C4-2B (cell line): ENCODE measurements at regions not wholly inside any gene's neighbourhood (a gene's known extent, or its start where the extent isn't known, plus 50 kb on each side); places are given as distances from the start of the nearest gene placed in this dataset.

Experiments
- H3K27ac ChIP-seq: fragments of 450-650 bp; 2 replicates; pipeline ENCODE4 v1.5.1; 2017
- CTCF ChIP-seq: fragments of 450-650 bp; conservative IDR thresholded peaks from 2 replicates; pipeline ENCODE4 v1.5.1; 2017; ENCODE audit warnings: mild to moderate bottlenecking
- ZFX ChIP-seq: fragments of 450-650 bp; IDR thresholded peaks from 2 replicates; pipeline ENCODE4 v1.6.1; 2017

- TF ChIP-seq CTCF, result no peak
- TF ChIP-seq ZFX, result no peak
These were observed 118.4 kb downstream of the NR2F2 start for GRCh38 chr15:96448923-96449322.

GRCh38 chr15:96457841-96458240 lies 127.3 kb downstream of the NR2F2 start:
- no peak overlapping the region for H3K27ac ChIP-seq
- TF ChIP-seq ZFX (no peak), CTCF (no peak)

More at GRCh38 chr15:96448923-96449322, 118.4 kb downstream of the NR2F2 start:
- H3K27ac ChIP-seq, result no peak overlapping the region

DNA sequence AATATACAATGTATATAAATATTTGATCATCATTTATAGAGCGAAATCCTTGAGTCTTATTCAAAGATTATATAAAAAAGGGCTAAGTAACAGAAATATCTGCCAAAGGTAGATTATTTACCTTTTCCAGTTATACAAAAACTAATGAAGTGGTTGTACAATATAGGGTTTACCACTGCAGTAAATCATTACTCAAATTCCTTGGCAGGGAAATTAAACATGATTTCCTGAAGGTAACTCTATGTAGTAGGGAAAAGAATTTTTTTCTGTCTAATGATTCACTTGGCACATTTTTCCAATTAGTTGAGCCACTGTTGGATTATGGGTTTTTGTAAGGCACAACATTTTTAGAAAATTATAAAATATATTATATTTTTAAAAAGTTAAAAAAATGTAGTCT lies 129.6 kb downstream of the NR2F2 start:
- TF ChIP-seq CTCF, result no peak
- no peak overlapping the region for H3K27ac ChIP-seq

DNA sequence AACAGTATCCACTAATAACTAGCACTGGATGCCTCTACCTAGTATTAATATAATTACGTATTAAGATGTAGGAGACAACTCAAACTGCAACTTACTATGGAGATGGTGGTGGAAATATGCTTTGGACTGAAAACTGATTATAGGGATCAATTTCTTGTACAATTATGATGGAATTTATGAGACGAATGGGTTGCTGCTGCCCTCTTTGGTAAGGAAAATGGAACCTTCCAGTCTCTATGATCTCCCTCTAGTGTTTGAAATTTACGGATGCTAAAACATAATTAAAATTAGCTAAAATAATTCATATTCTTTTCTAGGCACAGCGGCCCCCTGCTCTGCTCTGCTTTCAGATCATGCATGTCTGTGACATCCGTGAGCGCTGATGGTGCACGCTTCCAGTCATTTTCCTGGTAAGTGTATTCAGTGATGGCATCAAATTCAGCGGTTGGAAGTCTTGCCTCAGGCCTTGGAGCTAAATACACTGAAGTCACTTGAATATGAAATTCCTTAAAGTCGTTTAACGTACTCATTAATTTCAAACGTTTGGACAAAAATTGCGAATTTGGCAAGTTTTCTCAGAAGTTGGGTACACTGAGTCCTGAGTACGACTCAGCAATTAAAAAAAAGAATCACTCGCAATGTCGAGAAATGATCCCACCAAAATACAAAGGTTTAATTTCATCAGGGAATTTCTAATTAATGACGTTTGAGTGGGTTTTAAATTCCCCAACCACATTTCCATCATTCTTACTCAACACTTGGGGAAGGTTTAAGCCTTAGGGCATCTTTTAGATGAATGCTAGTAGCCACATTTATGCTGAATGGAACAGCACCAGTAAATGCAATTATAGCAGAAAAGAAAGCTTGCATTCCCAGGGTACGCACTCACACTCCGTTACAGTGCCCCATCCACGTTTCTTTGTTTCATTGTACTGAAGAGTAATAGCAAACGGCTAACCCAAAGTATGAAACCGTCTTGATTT lies 132.6 kb downstream of the NR2F2 start:
- no peak for TF ChIP-seq ZFX
- TF ChIP-seq CTCF, result peak; percentile 32
- H3K27ac ChIP-seq, result no peak overlapping the region

- TF ChIP-seq ZFX, result no peak
- no peak for TF ChIP-seq CTCF
These were observed 136.0 kb downstream of the NR2F2 start for GRCh38 chr15:96466389-96466947.

DNA sequence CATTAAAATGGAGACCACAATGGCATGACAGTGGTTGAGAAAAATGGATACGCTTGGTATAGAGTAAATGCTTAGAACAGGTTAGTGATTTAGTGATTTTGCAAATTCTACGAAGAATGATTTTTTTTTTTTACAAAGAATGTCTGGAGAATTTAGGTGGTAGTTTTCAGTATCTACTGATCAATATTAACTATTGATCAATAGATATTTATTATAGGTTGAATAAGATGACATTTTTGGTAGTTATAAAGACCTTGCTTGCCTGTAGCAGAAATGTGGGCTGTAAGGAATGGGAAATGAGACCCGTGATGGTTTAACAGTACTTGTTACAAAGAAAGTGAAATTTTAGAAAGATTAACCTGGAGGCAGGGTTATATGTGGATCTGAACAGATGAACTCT lies 137.5 kb downstream of the NR2F2 start:
- H3K27ac ChIP-seq, result no peak overlapping the region
- TF ChIP-seq CTCF (no peak), ZFX (no peak)

More at GRCh38 chr15:96466389-96466947, 136.0 kb downstream of the NR2F2 start:
- H3K27ac ChIP-seq, result no peak overlapping the region

GRCh38 chr15:96470681-96471310 lies 140.3 kb downstream of the NR2F2 start:
- no peak overlapping the region for H3K27ac ChIP-seq
- TF ChIP-seq CTCF (no peak), ZFX (no peak)
